NCI-H446 treated with DMSO at 0.1 percent for 48 hours (cell line): ENCODE measurements at regions not wholly inside any gene's neighbourhood (a gene's known extent, or its start where the extent isn't known, plus 50 kb on each side); places are given as distances from the start of the nearest gene placed in this dataset.

Experiments used
- DNase-seq: peaks from one replicate; lab custom pipeline; 2025; lab: John Stamatoyannopoulos, UW

- no peak for DNase-seq
Observed at GRCh38 chr2:2569306-2569705, 238.2 kb upstream of the MYT1L start.

- no peak for DNase-seq
Observed at GRCh38 chr2:2568411-2568810, 237.3 kb upstream of the MYT1L start.

- DNase-seq, result no peak
Observed at GRCh38 chr2:2567776-2568175, 236.7 kb upstream of the MYT1L start.

GRCh38 chr2:2566396-2567323 lies 235.6 kb upstream of the MYT1L start:
- no peak for DNase-seq

GRCh38 chr2:2565671-2566070 lies 234.6 kb upstream of the MYT1L start:
- DNase-seq, result no peak

GRCh38 chr2:2564300-2565078 lies 233.4 kb upstream of the MYT1L start:
- DNase-seq, result no peak

- DNase-seq, result no peak
Observed at GRCh38 chr2:2563309-2563860, 232.3 kb upstream of the MYT1L start.

GRCh38 chr2:2562867-2563266 lies 231.8 kb upstream of the MYT1L start:
- no peak for DNase-seq

GRCh38 chr2:2561346-2562095 lies 230.4 kb upstream of the MYT1L start:
- DNase-seq, result no peak

- peak; percentile 34 for DNase-seq
Observed at GRCh38 chr2:2560374-2561015, 229.4 kb upstream of the MYT1L start.

- DNase-seq, result no peak
Observed at GRCh38 chr2:2558476-2558875, 227.4 kb upstream of the MYT1L start.

- no peak for DNase-seq
Observed at GRCh38 chr2:2557475-2557874, 226.4 kb upstream of the MYT1L start.

- DNase-seq, result no peak
Observed at GRCh38 chr2:2550856-2551255, 219.8 kb upstream of the MYT1L start.

- no peak for DNase-seq
Observed at GRCh38 chr2:2547911-2548310, 216.8 kb upstream of the MYT1L start.

- no peak for DNase-seq
Observed at GRCh38 chr2:2547451-2547850, 216.4 kb upstream of the MYT1L start.

- DNase-seq, result no peak
Observed at GRCh38 chr2:2546046-2546445, 215.0 kb upstream of the MYT1L start.

- DNase-seq, result no peak
Observed at GRCh38 chr2:2542966-2543611, 212.0 kb upstream of the MYT1L start.

- no peak for DNase-seq
Observed at GRCh38 chr2:2542316-2542715, 211.2 kb upstream of the MYT1L start.

- DNase-seq, result no peak
Observed at GRCh38 chr2:2540406-2540805, 209.3 kb upstream of the MYT1L start.

GRCh38 chr2:2536416-2537056 lies 205.5 kb upstream of the MYT1L start:
- DNase-seq, result no peak

- DNase-seq, result peak; percentile 85
Observed at GRCh38 chr2:2530334-2530733, 199.3 kb upstream of the MYT1L start.
